HG03103 (cell line): ENCODE measurements at regions not wholly inside any gene's neighbourhood (a gene's known extent, or its start where the extent isn't known, plus 50 kb on each side); places are given as distances from the start of the nearest gene placed in this dataset.
"Not testable (repeated sequence)": the region's sequence is repeated elsewhere in the genome, so short reads cannot be mapped to it uniquely, and the experiment has no call there.

Experiments used
- ATAC-seq: cut with Tn5 transposase; IDR thresholded peaks from one replicate; pipeline ENCODE4 v1.9.1; 2021; ENCODE audit warnings: low read depth; ENCODE audit not compliant: unreplicated experiment

GRCh38 chr7:16098058-16098457 lies 323.3 kb downstream of the CRPPA start:
- ATAC-seq: no peak

- no peak for ATAC-seq
Measured at GRCh38 chr7:16095171-16095950, 326.0 kb downstream of the CRPPA start.

- no peak for ATAC-seq
Measured at GRCh38 chr7:16094651-16095050, 326.7 kb downstream of the CRPPA start.

GRCh38 chr7:16092711-16093110 lies 328.6 kb downstream of the CRPPA start:
- no peak for ATAC-seq

GRCh38 chr7:16091701-16092310 lies 329.5 kb downstream of the CRPPA start:
- no peak for ATAC-seq

GRCh38 chr7:16089801-16090200 lies 331.5 kb downstream of the CRPPA start:
- ATAC-seq: no peak

GRCh38 chr7:16089191-16089590 lies 332.1 kb downstream of the CRPPA start:
- ATAC-seq: no peak

- ATAC-seq: no peak
Measured at GRCh38 chr7:16086743-16087142, 334.6 kb downstream of the CRPPA start.

- not testable (repeated sequence) for ATAC-seq
Measured at GRCh38 chr7:16085780-16086179, 335.6 kb downstream of the CRPPA start.

GRCh38 chr7:16084875-16085274 lies 336.5 kb downstream of the CRPPA start:
- ATAC-seq: no peak

GRCh38 chr7:16084370-16084769 lies 337.0 kb downstream of the CRPPA start:
- ATAC-seq: no peak

- no peak for ATAC-seq
Measured at GRCh38 chr7:16083931-16084330, 337.4 kb downstream of the CRPPA start.

- no peak for ATAC-seq
Measured at GRCh38 chr7:16080131-16080530, 341.2 kb downstream of the CRPPA start.

- ATAC-seq: no peak
Measured at GRCh38 chr7:16079723-16080122, 341.6 kb downstream of the CRPPA start.

- peak; percentile 67 for ATAC-seq
Measured at GRCh38 chr7:16078076-16078952, 343.0 kb downstream of the CRPPA start.

- ATAC-seq: peak; percentile 82
Measured at GRCh38 chr7:16071246-16071857, 350.0 kb downstream of the CRPPA start.

- no peak for ATAC-seq
Measured at GRCh38 chr7:16070806-16071205, 350.5 kb downstream of the CRPPA start.

- ATAC-seq: no peak
Measured at GRCh38 chr7:16069998-16070397, 351.3 kb downstream of the CRPPA start.

GRCh38 chr7:16068183-16068582 lies 353.2 kb downstream of the CRPPA start:
- no peak for ATAC-seq

- ATAC-seq: no peak
Measured at GRCh38 chr7:16067711-16068110, 353.6 kb downstream of the CRPPA start.
